GM21576 (cell line): ENCODE measurements at regions not wholly inside any gene's neighbourhood (a gene's known extent, or its start where the extent isn't known, plus 50 kb on each side); places are given as distances from the start of the nearest gene placed in this dataset.

Source experiments
- ATAC-seq: cut with Tn5 transposase; IDR thresholded peaks from one replicate; pipeline ENCODE4 v1.9.1; 2021; ENCODE audit warnings: mild to moderate bottlenecking, moderate library complexity; ENCODE audit not compliant: unreplicated experiment

DNA sequence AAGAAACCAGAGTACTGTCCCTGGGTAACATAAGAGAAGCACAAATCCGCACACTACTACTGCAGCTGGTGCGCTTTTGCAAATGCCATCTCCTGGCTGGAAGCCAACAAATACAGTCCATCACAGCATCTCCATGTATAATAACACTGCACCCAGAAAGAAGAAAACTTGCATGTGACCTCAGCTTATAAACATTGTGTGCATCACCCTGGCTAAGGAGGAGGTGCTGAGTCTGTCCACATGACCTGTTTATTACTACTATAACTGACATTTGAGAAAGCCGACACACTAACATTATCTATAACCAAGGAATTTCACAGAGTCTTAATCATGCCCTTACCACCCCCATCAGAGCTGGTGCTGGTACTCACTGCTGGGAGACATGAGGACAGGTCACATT lies 516.8 kb downstream of the CFAP47 start:
- no peak for ATAC-seq

DNA sequence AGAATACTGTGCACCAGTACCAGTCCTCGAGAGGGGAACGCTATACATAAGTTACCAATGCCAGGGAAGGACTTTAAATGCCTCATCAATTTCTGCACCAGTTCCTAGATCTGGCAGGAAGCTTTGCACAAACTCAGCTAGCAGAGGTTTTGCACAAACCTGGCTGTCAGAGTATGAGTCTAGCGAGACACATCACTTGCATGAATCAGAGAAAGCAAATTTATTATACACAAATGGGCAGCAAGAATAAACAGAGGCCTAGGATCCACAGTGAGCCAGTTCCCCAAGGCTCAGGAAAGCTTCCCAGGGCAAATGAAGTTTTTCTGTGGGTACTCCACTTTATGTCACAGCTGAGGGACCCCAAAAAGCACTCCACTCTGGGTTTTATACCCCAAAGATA lies 523.5 kb downstream of the CFAP47 start:
- ATAC-seq: no peak

DNA sequence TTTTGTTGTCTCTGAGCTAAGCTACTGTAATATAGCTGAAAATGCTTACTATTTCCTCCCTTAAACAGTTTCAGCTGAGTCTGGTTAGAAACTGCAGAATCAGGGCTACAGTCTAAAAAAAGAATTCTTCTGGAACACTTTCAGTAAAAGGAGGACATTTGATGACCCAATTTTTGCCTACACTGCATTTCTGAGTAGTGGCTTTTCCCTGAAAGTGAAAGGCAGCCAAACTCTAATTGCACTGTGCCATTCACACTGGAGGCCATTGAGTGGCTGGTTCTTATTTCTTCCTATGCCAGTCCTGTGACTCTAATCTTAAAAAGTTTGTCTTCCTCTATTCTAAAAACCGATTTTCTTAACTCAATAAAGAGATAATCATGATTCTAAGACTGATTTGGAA lies 526.0 kb downstream of the CFAP47 start:
- ATAC-seq: no peak

DNA sequence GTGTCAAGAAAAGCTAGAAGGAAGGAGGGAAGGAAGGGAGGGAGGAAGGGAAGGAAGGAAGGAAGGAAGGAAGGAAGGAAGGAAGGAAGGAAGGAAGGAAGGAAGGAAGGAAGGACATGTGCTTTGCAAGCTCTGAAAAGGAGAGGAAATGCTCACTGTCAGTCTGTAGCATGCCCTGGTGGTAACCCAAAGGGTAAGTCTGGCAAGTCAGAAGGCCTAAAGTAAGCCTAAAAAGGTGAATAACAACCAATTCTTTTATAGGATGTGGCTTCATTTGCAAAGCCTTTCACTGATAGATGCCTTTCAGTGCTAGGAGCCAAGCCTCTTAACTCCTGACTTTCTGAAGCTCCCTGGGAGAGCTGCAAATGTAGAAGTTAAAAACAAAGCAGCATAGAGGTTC lies 542.6 kb downstream of the CFAP47 start:
- ATAC-seq: no peak

DNA sequence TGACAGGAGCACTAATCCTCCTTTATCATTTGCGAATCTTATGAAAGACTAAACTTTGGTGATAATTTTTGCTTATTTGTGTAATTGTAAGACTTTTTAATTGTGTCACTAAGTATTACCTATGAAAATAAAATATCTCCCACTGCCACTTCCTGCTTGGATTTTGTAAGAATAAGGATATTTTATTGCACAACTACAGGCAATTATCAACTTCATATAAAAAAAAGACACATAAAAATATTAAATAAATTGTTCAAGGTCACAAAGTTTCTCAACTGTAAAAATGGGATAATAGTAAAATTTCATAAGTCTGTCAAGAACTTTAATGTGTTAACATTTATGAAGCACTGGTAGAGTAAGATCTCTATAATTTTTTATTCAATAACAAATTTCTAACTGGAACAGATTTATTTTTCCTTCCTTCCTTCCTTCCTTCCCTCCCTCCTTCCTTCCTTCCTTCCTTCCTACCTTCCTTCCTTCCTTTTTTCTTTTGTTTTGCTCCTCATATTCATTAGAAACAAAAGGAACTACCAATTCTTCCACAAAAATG lies 527.6 kb upstream of the FAM47C start:
- no peak for ATAC-seq

DNA sequence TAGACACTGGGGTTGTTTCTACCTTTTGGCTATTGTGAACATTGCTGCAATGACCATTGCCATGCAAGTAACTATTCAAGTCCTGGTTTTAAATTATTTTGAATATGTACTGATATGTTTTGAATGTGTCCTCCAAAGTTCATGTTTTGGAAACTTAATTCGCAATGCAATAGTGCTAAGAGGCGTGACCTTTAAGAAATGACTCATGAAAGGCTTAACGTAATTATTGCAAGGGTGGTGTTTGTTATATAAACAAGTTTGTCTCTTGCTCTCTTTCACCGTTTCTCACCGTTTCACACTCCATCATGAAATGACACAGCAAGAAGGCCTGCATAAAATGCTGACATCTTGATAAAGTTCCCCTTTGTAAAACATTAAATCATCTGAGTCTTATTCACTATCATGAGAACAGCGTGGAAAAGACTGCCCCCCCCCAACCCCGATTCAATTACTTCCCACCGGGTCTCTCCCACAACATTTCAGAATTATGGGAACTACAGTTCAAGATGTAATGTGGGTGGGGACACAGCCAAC lies 506.9 kb upstream of the FAM47C start:
- no peak for ATAC-seq

DNA sequence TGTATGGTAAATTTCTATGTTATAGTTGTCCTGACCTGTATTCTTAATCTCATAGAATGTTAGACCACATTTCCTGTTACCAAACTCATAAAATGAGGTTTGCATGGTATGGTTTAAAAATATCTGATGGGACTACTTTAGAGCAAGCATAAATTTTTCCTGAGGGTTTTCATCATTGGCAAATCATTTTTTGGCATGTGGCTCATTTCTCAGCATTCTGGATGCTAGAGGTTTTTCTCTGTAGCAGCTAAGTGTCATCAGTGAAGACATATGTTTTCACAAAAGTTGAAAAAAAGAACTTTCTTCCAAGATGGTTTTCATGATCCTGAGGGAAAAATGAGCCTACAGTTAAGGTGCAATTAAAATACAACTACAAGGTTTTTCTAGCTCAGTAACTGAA lies 503.5 kb upstream of the FAM47C start:
- no peak for ATAC-seq

DNA sequence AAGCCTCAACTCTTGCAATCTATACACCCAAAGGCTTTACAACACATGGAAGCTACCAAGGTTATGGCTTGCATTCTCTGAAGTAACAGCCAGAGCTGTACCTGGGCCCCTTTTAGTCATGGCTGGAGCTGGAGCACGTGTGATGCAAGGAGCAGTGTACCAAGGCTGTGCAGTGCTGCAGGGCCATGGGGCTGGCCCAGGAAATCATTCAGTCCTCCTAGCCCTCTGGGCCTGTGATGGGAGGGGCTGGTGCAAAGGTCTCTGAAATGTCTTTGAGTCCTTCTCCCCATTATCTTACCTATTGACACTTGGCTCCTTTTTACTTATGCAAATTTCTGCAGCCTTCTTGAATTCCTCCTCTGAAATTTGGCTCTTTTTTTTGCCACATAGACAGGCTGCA lies 500.1 kb upstream of the FAM47C start:
- ATAC-seq: no peak

DNA sequence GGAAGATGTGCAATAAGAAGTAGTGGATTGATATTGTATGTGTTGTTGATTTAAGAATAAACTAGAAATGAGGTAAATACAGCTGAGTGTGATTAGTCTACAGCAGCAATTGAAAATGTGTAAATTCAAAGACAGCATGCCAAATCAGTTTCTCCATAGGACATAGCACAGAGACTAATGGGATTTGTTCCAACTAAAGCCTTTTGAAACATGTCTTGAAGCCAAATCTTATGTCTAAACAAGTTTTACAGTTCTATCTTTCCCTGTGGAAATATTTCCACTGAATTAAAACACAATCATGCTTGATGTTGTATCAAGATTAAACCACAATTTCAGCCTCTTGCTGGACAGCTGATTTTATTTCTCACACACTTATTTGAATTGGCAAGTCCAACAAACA lies 497.4 kb upstream of the FAM47C start:
- no peak for ATAC-seq

DNA sequence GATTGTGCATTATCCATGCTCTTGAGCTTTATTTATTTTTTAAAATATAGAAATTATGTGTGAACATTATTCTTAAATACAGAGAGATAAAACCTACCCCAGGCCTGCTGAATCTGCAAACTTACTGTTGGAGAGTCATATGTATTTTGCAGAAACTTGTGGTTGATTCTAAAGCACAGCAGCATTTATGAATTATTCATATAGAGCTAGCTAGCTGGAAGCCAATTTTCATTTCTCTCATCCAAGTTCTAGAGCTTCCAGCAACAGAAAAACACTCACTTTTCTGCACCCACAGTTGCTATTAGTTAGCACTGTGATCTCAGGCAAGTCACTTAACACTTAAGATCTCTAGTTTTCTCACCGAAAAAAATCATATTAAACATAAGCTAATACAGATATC lies 479.5 kb upstream of the FAM47C start:
- no peak for ATAC-seq

DNA sequence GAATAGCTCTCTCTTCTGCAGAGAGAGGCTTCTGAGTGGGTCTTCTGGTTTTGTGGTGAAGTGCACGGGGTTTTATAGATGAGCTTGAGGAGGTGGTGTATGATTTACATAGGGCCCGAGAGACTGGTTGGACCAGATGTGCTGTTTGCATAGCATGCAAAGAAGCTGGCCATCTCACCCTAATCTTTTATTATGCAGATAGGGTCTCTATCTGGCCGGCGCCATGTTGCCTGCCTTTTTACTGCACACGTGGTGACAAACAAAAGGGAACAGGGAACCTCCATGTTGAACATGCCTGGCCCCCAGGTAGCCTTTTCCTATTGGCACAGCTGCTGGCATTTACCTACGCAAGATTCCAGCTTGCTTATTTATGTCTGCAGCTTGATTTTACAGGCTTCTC lies 473.3 kb upstream of the FAM47C start:
- no peak for ATAC-seq

DNA sequence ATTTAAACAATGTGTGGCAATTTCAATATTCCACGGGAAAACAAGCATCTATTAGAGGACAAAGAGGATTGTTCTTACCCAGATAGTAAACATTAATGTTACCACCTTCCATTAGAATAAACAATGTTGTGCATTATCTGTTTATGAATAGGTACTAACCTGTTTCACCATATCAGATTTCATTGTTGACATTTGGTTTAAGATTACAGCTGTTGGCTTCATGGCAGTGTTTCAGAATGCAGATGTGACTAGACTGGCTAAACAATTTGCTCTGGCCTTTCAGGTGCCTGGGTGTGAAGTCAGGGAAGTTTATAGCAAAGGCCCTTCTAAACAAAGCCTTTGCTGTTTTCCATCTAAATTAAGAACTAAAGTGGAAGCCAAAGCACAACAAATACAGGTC lies 464.7 kb upstream of the FAM47C start:
- no peak for ATAC-seq

DNA sequence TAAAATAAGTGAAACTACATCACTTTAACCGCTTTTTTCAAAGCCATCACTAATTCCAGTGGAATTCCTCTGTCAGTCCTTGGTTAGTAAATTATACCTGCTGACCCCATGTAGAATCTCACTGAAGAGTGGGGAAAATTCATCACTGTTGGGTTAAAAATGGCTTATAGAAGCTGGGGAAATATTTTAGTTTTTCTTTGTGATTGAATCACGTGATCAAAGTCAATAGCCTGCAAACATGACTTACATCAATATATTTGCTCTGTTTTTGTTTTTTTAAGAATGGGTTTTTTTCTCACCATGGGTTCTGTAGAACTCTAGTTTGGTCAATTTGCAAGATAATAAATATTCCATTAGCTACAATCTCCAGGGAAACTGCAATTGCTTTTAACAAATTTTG lies 445.2 kb upstream of the FAM47C start:
- ATAC-seq: no peak

DNA sequence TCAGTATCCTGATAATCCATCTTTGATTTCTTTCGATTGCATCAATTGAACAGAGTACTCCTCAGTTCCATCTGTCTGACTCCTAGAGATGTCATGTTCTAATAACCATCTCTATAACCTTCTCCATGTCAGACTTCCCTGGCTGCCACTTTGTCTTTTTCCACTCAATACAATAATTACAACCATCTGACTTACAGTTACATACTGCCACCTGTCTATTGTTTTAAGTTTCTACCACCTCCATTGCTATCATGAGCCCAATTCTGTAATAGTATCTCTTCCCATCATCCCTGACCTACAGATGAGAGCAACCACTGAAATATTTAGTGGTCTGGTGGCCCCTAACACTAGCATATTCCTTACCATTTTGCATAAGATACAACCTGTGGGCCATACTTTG lies 439.2 kb upstream of the FAM47C start:
- no peak for ATAC-seq

DNA sequence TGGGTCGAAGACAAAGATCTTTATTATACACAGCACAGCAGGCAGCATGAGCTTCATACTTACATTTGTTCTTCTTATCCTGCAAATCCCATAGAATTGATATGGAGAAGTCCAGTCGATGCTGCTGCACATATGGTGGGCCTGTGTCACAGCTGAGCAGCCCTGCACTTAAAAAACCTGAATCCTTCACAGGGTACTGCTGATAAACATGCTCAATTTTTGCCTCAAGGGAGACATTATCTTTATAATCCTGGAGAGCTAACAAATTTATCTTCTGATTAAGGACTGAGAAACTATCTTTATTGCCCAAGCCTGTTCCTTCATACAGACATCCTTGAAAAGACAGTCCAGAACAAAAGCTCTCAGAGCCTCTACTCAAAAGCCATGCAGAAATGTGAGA lies 434.4 kb upstream of the FAM47C start:
- ATAC-seq: no peak

DNA sequence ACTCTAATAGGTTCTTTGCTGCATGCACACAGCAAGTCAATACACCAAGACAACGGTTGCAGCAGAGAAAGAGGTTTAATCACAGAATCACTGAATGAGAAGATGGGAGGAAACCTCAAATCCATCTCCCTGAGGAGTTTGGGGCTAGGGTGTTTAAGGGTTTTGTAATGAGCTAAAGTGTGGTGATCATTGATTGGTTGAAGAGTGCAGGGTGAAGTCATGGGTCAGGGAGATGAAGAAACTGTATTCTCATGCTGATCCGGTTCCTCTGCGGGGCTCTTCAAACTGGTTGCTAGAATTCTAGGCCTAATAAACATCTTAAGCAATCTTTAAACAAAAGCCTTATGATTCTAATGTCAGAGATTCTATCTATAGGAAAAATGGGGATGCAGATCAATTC lies 432.5 kb upstream of the FAM47C start:
- ATAC-seq: no peak

DNA sequence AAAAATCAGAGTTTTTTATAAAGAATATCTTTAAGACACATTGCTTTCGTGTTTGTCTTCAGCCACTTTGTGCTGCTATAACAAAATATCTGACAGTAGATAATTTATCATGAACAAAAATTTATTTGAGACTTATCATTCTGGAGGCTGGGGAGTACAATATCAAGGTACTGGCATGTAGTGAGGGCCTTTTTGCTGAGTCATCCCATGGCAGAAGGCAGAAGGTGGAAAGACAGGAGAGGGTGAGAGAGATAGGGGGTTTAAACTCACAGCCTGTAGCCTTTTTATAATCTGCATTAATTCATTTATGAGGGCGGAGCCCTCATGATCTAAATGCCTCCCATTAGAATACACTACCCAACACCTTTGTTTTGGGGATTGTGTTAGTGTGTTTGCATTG lies 431.2 kb upstream of the FAM47C start:
- ATAC-seq: no peak

DNA sequence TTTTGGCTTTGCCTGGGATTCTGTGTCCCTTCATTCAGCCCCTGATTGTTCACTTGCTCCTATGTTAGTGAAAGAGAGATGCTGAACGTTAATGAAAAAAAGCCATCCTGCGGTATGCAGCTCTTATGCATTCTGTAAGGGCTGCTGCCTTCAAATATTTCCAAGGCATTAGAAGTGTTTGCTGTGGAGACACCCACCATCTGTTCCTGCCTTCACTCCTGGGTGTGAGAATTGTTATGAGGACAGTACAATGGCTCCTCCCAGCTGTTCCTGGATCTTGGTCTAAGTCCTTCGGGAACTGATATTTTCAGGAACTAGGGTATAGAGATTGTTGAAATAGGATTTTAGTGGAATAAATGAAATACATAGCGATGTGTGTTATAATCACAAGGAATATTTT lies 427.1 kb upstream of the FAM47C start:
- no peak for ATAC-seq

DNA sequence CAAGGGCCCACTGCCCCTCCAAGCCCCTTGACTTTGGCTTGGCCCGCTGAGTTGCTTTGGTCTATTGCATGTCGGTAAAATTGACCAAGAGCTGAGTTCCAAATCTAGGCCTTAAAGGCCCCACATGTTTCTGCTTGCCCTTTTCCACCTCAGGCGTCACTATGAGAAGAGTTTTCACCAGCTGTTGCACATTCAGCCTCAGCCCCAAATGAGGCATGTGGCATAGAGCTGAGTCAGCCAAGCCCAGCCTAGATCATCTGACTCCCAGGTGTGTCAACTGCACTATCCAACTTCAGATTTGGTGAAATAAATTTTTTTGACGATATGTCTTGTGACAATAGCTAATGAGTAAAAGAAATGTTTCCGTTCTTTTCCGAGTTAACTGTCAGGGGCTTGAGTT lies 424.5 kb upstream of the FAM47C start:
- ATAC-seq: no peak

DNA sequence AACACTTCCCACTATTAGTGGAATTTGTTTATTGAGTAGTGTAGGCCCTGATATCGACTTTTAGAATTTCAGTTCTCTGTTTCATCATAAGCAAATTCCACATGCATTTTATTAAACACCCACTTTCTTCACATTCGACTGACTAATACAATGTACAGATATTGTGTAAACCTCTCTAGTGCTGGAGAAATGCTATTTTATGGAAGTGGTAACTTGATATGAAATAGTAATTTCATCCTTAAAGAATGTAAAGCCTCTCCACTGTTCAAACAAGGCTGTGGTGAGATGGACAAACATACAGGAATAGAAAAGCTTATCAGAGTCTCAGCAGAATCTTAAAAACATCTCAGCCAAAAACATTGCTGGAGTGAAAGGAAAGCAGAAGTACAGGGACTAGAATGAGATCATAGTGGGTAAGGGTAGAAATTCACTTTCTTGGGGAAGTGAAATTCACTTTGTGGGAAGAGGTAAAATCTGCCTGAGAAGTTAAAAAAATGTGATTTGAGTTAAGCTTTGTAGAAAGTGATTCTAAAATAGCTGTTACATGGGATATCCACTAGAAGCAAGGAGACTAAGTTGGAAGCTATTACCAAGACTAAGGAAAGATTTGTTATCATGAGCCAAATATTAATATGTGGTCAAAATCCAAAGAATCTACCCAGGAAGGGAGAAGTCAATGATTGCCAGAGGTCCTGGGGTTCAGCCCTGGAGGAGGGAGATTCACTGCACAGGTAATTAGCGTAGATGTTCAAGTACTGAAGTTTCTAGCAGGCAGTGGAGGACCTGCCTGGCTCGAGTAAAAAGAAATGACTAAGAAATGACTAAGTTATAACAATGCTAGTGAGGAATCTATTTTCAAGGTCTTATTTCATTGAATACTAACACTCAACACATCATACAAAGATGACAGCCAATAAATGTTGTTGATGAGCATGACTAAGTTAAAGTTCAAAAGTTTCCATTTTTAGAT lies 398.3 kb upstream of the FAM47C start:
- no peak for ATAC-seq

DNA sequence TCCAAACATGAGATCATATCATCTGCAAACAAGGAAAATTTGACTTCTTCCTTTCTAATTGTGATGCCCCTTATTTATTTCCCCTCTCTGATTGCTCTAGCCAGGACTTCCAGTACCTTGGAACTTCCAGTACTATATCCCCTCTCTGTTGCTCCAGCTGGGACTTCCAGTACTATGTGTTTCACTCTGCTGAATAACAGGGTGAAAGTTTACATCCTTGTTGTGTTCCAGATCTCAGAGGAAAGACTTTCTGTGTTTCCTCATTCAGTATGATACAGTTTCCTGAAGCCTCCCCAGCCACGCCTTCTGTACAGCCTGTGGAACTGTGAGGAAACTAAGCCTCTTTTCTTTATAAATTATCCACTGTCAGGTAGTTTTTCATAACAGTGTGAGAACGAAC lies 381.3 kb upstream of the FAM47C start:
- no peak for ATAC-seq

DNA sequence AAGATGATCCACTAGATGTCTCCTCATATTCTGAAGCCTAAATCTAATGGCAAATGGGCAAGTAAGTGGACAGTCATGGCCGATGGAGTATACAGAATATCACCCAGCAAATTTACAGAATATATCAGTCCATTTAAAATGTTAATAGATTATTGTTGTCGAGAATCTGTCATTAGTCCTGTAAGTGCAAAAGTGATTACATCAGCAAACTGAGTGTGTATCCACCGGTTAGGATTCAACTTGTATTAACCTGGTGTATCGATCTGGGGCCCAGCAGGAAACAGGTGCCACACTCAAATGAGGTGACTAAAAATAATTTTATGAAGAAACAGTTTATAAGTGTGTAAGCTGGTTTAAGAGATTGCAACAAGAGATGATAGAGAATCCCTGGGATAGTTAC lies 367.9 kb upstream of the FAM47C start:
- no peak for ATAC-seq
